ENCODE measurements at regions not wholly inside any gene's neighbourhood (a gene's known extent, or its start where the extent isn't known, plus 50 kb on each side); places are given as distances from the start of the nearest gene placed in this dataset.

- Histone ChIP-seq H2AFZ (ENCODE audit: low read depth) (no peak overlapping the region), H3K27ac (no peak overlapping the region), H3K36me3 (ENCODE audit: insufficient read depth) (no peaks in the 10 kb centered on the region), H3K79me2 (ENCODE audit: insufficient read depth, low read depth) (no peaks in the 10 kb centered on the region), H4K20me1 (ENCODE audit: insufficient read depth) (no peaks in the 10 kb centered on the region), H3K27me3 (ENCODE audit: insufficient read depth, low read depth) (no peaks in the 10 kb centered on the region), H3K9ac (no peak overlapping the region), H3K4me1 (ENCODE audit: low read depth, poor library complexity, severe bottlenecking) (peaks cover 13% of the 10 kb centered on the region), H3K4me3 (IDR thresholded peaks at IDR 0.05; ENCODE audit: insufficient read depth, low read depth, low read length) (no peak overlapping the region), H3K4me2 (no peak overlapping the region)
- TF ChIP-seq CTCF (conservative IDR thresholded peaks at IDR 0.05; ENCODE audit: low read depth, low read length): no peak
These were observed 230.9 kb downstream of the CDC5L start for GRCh38 chr6:44618371-44618770.

GRCh38 chr6:44620922-44621321 lies 233.4 kb downstream of the CDC5L start:
- no peak overlapping the region for H3K4me2 ChIP-seq
- H3K4me1 ChIP-seq (ENCODE audit: low read depth, poor library complexity, severe bottlenecking): peaks cover 13% of the 10 kb centered on the region
- no peak overlapping the region for H3K27ac ChIP-seq
- no peak for TF ChIP-seq CTCF (conservative IDR thresholded peaks at IDR 0.05; ENCODE audit: low read depth, low read length)
- H3K4me3 ChIP-seq (IDR thresholded peaks at IDR 0.05; ENCODE audit: insufficient read depth, low read depth, low read length): no peak overlapping the region
- H3K79me2 ChIP-seq (ENCODE audit: insufficient read depth, low read depth): no peaks in the 10 kb centered on the region
- no peak overlapping the region for H2AFZ ChIP-seq (ENCODE audit: low read depth)
- no peaks in the 10 kb centered on the region for H3K36me3 ChIP-seq (ENCODE audit: insufficient read depth)
- no peaks in the 10 kb centered on the region for H4K20me1 ChIP-seq (ENCODE audit: insufficient read depth)
- H3K9ac ChIP-seq: no peak overlapping the region
- H3K27me3 ChIP-seq (ENCODE audit: insufficient read depth, low read depth): no peaks in the 10 kb centered on the region

GRCh38 chr6:44621846-44622245 lies 234.3 kb downstream of the CDC5L start:
- Histone ChIP-seq H3K27ac (no peak overlapping the region), H4K20me1 (ENCODE audit: insufficient read depth) (no peaks in the 10 kb centered on the region), H3K9ac (no peak overlapping the region), H3K4me3 (IDR thresholded peaks at IDR 0.05; ENCODE audit: insufficient read depth, low read depth, low read length) (no peak overlapping the region), H3K36me3 (ENCODE audit: insufficient read depth) (no peaks in the 10 kb centered on the region), H3K27me3 (ENCODE audit: insufficient read depth, low read depth) (no peaks in the 10 kb centered on the region), H2AFZ (ENCODE audit: low read depth) (no peak overlapping the region), H3K79me2 (ENCODE audit: insufficient read depth, low read depth) (no peaks in the 10 kb centered on the region), H3K4me1 (ENCODE audit: low read depth, poor library complexity, severe bottlenecking) (peaks cover 13% of the 10 kb centered on the region), H3K4me2 (no peak overlapping the region)
- no peak for TF ChIP-seq CTCF (conservative IDR thresholded peaks at IDR 0.05; ENCODE audit: low read depth, low read length)

- no peaks in the 10 kb centered on the region for H3K27me3 ChIP-seq (ENCODE audit: insufficient read depth, low read depth)
- H3K27ac ChIP-seq: no peak overlapping the region
- H3K36me3 ChIP-seq (ENCODE audit: insufficient read depth): no peaks in the 10 kb centered on the region
- H3K4me1 ChIP-seq (ENCODE audit: low read depth, poor library complexity, severe bottlenecking): peaks cover 13% of the 10 kb centered on the region
- H2AFZ ChIP-seq (ENCODE audit: low read depth): no peak overlapping the region
- H3K4me3 ChIP-seq (IDR thresholded peaks at IDR 0.05; ENCODE audit: insufficient read depth, low read depth, low read length): no peak overlapping the region
- no peak overlapping the region for H3K4me2 ChIP-seq
- no peak overlapping the region for H3K9ac ChIP-seq
- no peak for TF ChIP-seq CTCF (conservative IDR thresholded peaks at IDR 0.05; ENCODE audit: low read depth, low read length)
- H4K20me1 ChIP-seq (ENCODE audit: insufficient read depth): no peaks in the 10 kb centered on the region
- no peaks in the 10 kb centered on the region for H3K79me2 ChIP-seq (ENCODE audit: insufficient read depth, low read depth)
These were observed 235.0 kb downstream of the CDC5L start for GRCh38 chr6:44622555-44622954.

Data from KMS-11 (cell line).